Activated effector memory CD4-positive, alpha-beta T cell treated with anti-CD3 and anti-CD28 coated beads, Interleukin-2, amount 50 U/mL, for 16 hours (primary cell): ENCODE measurements at regions not wholly inside any gene's neighbourhood (a gene's known extent, or its start where the extent isn't known, plus 50 kb on each side); places are given as distances from the start of the nearest gene placed in this dataset.
"Not testable (repeated sequence)": the region's sequence is repeated elsewhere in the genome, so short reads cannot be mapped to it uniquely, and the experiment has no call there.

Experiments used
- DNase-seq: peaks from one replicate; pipeline ENCODE4 v3.0.0-alpha.2; 2020

DNA sequence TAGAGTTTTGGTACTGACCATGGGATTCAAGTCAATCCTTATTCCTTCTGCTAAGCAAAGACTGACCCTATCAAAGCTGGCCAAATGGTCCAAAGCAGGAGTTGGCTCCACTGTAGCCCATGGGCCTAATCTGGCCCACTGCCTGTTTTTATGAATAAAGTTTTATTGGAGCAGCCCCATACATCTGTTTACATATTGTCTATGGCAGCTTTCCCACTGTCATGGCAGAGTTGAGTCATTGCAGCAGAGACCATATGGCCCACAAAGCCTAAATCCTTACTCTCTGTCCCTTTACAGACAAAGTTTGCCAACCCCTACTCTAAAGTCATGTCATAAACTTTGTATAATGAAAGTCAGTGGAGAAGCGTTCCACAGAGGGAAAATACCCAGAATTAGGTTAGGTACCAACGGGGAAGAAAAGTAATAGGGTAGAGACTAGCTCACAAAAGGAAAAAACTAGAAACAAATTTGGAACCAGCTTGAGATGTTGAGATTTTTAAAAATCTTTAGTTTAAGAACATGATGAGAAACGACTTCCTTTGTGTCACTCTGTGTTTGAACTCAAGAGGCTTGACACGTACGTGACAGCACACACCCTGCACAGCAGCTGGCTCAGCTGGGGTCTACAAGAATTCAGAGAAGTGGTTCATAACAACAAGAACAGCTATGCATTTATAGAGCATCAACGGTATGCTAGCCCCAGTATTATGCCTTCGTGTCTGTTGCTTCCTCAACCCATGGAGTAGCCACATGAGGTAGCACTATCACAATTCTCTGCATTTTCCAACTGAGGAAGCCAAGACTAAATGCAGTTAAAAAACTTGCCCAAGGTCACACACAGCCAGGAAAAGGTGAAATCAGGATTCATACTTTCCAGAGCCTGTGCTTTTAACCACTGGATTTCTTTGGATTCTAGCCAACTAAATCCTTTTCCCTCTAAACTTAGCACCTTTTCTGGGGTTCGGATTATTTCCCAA is 198.9 kb upstream of the WWC1 start:
- DNase-seq: no peak

DNA sequence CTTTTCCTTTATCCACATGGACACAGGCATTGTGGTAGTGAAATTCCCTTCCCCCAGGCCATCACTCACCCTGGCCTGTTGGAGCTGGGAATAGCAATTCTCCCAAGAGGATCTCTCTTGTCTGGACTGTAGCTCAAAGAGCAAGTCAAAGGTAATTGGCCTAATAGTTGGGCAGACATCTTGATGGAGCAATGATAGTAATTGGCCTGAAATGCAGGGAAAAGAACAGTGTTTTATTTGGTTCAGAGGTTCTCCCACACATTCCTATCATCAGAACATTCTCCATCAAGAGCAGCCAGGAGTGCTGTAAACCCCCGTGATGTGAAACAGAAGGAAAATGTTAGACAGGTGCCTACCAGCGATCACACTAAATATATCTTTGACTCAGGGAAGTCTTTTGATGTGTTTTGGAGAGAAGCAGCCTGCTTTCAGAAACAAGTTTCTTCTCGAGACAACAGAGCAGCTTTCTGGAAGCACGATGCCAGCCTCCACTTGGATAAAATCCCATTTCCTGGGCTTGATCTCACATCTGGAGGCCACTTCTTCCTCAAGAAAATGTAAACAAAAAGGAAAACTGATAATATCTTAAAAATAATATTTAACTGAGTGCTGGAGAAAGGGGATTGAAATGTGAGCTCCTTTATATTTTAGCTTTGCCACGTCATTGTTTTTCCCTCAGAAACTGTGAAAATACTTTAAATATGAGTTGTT is 198.1 kb upstream of the WWC1 start:
- DNase-seq: no peak

DNA sequence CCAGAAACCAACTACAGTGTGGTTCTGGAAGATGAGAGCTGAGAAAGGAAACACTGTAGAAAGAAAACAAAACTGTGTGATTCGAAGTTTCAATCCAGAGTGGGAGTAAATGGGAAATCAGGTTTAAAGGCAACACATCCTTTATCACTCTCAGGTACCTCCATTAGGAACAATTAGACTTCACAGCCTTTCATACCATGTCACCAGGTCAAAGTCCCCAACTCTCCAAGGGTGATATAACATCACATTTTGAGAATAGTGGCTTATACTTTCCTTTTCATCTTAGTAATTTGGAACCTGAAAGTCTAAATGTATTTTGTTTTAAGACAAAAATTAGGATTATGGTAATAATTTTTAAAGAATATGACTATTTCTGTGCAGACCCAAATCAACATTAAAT is 194.9 kb upstream of the WWC1 start:
- DNase-seq: no peak

DNA sequence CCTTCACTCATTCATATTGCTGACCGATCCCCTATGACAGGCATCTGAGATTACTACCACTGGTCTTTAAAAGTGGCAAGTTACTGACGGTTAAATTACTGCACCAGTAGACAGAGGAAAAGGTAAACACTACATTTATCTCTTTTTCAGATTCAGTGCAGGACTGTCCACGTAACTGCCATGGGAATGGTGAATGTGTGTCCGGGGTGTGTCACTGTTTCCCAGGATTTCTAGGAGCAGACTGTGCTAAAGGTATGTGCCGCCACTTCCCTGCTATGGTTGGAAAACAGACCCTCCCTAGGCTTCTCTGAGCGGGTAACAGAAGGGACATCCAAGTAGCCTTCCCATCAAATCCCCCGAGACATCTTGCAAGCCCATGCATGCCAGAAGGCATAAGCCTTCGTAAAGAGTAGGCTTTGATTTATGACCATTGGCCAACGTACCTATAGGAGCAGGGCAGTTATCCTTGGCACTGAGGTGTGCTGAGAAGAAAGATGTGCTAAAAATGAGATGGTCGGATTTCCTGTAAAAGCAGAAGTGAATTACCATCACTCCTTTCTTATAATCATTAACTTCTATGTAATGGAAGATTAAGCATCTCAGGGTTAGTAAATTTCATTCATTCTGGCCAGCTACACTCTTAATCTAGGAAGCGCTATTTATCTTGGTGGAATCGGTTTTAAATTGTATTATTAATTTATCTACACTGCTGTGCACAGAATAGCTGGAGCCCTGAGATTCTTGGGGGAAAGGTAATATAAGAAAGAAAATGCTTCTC is 193.4 kb upstream of the WWC1 start:
- DNase-seq: no peak

DNA sequence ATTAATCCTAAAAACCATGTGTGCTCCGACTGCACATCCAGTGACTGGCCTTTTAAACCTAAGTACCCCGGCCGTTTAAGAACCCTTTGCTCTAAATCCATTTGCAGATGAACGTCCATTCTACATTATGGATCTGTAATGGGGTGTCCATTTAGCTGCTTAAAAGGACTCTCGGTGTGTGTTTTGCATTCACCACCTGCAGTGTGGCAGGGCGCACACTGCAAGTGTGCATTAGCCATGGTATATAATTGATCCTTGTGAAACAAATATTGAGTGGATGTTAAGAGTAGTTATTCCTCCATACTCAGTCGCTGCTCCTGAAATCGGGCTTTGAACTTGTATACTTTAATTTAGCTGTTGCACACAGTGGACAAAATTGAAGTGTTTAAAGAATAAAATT is 190.1 kb upstream of the WWC1 start:
- no peak for DNase-seq

DNA sequence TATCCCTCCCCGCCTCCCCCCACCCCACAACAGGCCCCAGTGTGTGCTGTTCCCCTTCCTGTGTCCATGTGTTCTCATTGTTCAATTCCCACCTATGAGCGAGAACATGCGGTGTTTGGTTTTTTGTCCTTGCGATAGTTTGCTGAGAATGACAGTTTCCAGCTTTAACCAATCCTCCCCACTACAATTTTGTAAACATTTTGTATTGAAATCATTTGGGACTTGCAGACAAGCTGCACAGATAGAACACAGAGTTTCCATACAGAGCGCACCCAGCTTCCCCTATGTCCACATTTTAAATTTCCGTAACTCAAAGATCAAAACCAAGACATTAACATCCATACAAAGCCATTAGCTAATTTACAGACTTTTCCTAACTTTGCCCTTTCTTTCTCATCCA is 188.4 kb upstream of the WWC1 start:
- DNase-seq: not testable (repeated sequence)

DNA sequence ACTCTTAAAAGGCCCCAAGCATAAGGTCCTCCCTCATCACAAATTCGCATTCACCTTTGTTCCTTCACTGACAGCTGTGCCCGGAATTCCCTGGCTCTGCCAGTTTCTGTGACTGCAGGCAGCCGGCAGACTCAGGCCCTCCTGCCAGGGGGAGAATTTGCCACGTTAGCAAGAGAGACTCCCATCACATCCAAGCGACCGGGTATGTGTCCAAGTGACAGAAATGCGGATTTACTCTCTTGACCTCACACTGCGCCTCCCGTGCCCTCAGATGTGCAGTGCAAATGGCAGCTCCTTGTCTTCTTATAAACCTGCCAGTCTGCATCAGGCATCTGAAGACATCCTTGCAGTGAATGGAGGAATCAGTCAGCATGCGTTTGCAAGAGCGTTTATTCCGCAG is 187.1 kb upstream of the WWC1 start:
- DNase-seq: no peak

DNA sequence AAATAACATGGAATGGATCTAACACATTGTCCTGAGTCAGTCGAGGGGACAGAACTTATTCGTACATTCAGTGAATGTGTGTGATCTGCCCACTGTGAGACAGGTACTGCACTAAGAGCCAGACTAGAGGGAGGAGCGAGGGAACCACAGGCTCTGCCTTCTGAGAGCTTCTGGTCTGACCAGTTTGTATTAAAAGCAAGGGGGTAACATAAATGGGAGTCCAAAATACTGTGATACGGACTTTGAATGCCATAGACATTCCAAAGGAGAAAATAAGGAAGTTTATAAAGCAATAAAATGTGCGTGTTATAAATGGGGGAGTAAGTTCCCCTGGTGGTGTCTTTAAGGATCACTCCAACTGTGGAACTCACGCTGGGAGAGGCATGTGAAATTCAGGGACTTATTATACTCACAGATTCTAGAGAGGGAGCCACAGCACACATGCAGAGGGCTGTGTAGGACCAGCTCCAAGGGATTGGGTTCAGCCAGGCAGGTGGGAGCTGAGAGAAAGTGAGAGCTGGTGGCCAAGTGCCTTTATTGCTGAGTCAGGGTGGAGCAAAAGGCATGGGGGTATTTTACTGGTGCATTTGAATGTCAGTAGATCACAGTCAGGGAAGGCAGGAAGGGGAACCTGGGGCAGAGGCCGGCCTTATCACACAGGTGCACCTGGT is 186.5 kb upstream of the WWC1 start:
- no peak for DNase-seq

DNA sequence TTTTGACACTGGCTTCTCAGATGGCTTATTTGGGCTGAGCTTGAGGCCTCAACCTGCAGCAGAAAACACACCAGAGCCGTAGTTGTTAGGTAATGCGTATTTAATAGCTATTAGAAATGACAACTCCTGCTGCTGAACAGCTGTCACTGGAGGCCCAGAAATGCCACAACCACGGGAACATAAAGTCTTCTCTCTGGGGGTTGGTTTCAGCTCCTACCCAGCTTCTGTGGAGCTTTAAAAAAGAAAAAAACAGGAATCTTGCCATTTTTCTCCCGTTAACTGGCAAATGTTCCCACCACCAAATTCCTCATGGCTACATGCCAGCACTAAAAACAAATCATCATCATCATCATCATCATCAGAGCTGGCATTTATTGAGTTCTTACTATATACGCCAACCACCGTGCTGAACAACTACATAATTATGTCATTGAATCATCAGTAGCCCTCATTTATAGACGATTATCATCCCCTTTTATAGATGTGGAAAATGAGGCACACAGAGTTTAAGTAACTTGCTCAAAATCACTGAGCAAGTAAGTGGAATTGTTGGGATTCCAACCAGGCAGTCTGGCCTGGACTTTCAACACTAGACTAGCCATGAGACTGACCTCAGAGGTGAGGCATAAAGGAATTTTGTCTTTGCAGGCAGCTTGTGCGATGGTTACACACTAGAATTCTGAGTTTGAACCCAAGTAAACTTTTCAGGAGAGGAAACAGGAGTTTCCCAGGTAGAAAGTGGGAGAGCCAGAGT is 185.3 kb upstream of the WWC1 start:
- DNase-seq: no peak

DNA sequence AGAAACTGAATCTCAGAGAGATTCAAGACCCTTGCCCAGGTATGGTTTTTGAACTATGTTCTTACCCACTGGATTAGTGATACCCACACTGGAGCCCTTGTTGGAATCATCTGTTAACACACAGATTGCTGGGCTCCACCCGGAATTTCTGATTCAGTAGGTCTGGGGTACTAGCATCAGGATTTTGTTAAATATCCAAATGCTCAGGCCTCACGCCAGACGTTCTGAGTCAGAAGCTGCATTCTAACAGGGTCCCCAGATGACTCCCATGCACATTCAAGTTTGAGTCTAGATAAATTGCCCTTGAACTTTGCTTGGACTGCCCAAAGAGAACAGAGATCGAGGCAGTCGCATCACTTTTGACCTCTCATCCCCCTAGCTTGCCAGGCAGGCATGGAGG is 182.0 kb upstream of the WWC1 start:
- no peak for DNase-seq

DNA sequence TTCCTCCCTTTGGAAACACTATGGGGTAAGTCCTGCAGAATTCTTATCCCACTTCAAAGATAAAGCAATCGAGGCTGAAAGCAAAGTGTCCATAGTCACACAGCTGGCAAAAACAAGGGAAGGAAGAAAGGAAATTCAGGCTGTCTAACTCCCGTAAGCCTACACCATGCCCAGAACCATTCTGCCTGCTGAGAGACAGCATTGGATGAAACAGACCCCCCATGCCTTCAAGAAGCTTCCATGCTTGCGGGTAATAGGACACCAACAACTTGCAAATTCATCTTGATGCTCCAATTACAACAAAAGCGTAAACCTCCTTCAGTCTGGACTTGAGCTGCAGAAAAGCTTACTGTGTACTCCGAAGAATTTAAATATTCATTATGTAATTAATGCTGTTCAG is 181.1 kb upstream of the WWC1 start:
- DNase-seq: no peak

DNA sequence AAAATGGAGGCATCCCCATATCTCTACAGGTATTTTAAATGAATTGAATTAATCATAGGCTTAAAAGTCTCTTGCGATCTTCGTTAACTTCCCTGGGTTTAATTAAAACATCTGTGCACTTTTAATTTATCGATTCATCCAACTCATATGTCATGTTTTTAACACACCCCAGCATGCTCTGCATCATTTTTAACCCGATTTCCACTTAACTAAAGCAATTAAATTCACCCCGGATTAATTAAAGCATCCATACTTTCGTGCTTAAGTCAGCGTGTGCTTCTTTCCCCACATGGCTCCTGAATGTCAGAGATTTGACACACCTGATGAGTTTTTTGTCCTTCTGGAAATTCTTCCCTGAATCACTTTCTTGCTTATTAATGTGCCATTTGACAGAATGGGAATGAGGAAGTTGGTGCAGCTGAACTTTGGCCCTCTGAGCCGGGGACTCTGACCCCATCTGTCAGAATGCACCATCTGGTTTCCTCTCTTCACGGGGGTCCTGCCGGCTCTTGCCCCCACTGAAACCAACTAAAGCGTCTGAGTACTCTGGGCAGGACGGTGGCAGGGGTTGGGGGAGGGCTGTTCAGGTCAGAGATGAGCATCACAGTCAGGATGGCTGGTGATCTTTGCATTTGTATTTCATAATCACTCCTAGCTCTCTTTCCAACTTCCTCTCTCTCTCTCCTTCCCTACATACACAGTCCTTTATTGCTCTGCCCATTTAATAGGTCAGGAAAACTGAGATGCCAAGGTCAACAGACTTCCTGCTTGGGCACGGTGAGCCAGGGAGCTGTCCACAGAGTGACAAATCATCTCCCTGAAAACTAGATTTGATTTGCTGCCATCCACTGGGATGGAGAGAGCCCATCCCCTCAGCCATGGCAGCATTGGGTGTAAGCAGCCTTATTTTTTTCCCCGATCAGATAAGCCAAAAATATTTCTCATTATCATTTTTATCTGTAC is 180.3 kb upstream of the WWC1 start:
- DNase-seq: no peak

DNA sequence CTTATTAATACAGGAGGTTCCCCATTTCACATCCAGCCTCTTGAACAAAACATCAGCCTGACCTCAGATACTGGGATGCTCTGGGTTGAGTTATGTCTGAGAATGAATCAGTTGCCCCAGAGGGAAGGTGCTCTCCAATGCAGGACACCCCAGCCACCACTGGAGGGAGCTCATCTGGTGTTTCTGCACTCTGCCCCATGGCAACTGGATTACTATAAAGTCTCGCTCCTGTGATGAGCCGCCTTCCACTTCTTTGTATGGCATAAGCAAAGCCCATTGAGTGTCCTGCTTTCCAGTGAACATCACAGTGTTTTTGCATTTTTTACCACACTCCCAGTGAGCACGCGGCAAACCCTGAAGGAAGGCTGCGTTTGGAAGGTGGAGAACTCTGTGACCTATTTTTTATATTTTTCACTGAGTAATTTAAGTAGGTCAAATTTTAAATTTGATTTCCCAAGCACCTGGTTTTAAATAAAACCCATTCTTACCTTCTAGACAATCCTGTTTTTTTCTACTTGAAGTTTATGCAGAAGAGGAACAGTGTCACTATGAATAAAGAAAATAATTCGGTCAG is 176.9 kb upstream of the WWC1 start:
- DNase-seq: peak; percentile 66

DNA sequence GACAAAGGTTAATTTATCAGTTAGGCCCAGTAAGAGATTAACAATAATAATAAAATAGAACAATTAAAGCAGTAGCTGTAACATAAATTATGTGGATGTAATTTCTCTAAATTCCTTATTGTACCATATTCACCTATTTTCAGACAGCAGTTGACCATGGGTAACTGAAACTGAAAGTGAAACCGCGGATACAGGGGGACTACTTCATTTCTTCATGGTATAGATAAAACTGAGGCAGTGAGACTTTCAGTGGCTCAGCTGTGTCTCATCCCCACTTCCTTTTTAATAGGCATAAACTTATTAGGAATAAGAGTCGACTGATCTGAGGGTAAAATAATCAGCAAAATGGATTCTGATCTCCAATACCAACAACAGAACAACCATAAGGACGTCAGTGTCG is 174.0 kb upstream of the WWC1 start:
- DNase-seq: no peak

DNA sequence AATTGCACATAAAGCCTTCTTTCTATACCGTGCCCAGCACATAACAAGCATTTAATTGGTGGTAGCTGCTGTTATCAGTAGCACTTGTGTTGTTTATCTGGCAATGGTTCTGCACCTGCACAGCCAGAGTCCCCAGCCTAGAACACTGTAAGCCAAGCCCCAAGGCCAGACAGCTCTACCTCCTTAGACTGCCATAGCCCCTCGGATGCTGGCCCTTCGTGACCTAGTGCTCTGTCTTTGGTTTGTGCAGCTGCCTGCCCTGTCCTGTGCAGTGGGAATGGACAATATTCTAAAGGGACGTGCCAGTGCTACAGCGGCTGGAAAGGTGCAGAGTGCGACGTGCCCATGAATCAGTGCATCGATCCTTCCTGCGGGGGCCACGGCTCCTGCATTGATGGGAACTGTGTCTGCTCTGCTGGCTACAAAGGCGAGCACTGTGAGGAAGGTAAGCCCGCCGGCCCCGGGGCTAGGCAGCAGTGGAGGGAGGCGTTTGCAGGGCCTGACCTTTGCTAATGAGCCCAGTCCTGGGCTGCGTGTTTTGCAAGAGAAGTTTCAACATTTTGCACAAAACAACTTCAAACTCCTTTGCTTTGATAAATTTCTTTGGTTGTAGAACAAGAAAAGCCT is 173.3 kb upstream of the WWC1 start:
- no peak for DNase-seq

DNA sequence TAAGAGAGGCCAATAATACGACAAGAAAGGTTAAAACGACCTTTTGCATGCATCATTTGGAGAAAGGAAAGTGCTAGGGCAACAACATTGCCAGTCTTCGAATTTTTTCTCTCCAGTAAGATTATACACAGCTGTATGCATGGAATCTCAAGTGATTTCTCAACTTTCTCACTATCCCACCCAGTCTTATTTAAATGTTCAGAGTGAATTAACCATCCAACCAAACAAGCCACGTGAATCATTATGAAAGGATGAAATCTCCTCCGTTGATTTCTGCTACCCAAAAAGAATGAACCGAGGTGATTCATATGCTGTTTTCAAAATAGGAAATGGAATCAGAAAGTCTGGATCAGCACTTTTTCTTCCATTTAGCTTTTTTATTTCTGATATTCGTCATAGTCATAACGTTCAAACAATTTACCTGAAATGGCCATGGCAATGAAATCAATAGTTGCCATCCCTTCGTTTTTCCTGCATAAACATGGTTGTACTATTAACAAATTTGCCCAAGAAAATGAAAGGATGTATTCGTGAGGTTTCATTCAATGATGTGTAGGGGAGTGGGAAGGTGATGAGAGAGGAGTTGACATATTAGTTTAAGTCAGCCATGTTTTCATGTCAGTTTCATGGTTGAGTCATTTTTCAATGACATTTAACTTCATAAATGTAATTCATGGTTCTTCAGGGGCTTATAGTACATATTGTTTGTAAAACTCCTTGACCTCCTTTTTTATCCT is 170.9 kb upstream of the WWC1 start:
- DNase-seq: no peak

DNA sequence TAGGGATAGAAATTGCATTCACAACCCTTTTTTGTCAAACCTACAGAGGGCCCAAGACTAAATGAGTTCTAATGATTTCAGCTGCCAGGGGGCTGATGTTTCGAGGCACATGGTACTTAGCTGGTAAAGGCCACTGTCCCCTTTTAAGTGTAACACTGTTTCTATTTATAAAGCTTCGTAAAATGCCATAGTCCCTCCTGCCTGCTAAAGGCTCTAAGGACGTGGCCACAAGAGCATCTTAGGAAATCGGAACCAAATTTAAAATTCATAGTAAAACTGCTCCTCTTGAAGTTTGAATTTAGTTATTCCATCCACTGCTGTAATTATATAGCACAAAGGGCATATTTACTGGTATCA is 170.3 kb upstream of the WWC1 start:
- DNase-seq: no peak

DNA sequence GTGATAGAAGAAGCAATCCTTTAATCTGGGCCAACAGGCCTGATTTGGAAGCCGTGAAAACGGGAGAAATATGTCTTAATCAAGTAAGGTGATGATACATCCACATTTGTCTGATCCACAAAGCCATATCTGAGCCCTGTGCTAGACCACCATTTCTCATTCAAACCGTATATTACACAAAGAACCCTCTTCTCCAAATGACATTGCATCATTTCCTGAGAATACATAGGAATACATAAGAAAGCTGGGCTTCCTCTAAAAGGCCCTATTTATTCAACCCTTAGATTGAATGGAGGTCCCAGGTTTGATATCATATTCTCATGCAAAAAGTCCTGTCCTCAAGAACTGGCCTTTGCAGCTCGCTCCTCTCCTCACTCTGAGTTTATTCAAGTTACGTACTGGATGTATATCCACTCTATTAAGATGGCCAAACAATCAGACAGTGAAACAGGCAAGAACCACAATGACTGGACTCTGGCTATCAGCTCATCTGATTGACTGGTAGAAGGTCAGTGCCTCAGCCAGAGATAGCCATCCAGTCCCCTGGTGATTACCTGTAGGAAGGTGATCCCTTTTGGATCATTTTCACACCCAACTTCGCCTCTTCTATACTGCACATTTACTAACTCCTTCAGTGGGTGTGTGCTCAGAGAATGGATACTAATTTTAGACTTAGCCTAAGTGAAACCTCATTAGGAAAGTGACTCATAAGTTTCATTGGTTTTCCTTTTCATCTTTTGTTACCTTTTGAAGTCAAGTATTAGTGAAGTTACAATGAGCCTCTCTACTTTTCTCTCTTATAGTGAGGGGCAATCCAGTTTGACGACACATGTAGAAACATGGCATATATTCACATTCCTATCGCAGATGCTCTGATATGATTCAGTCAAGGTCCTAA is 167.6 kb upstream of the WWC1 start:
- DNase-seq: no peak
